GM21619 (cell line): ENCODE measurements at regions not wholly inside any gene's neighbourhood (a gene's known extent, or its start where the extent isn't known, plus 50 kb on each side); places are given as distances from the start of the nearest gene placed in this dataset.

ENCODE experiments used
- ATAC-seq: cut with Tn5 transposase; IDR thresholded peaks from one replicate; pipeline ENCODE4 v1.9.1; 2021; ENCODE audit not compliant: unreplicated experiment

GRCh38 chr7:52085610-52086009, 769.0 kb upstream of the COBL start:
- ATAC-seq: no peak

GRCh38 chr7:52080493-52080892, 763.9 kb upstream of the COBL start:
- ATAC-seq: no peak

GRCh38 chr7:52079726-52080125, 763.1 kb upstream of the COBL start:
- no peak for ATAC-seq

GRCh38 chr7:52077571-52077970, 761.0 kb upstream of the COBL start:
- ATAC-seq: no peak

GRCh38 chr7:52074912-52075311, 758.3 kb upstream of the COBL start:
- ATAC-seq: no peak

GRCh38 chr7:52074071-52074470, 757.5 kb upstream of the COBL start:
- no peak for ATAC-seq

GRCh38 chr7:52071744-52072143, 755.1 kb upstream of the COBL start:
- no peak for ATAC-seq

- no peak for ATAC-seq
Measured at GRCh38 chr7:52064493-52064892, 747.9 kb upstream of the COBL start.

- no peak for ATAC-seq
Measured at GRCh38 chr7:52061666-52062065, 745.1 kb upstream of the COBL start.

- no peak for ATAC-seq
Measured at GRCh38 chr7:52053525-52053924, 736.9 kb upstream of the COBL start.

- ATAC-seq: no peak
Measured at GRCh38 chr7:52030722-52031121, 714.1 kb upstream of the COBL start.

- ATAC-seq: no peak
Measured at GRCh38 chr7:52026140-52026539, 709.5 kb upstream of the COBL start.

- no peak for ATAC-seq
Measured at GRCh38 chr7:52021343-52021742, 704.7 kb upstream of the COBL start.

- no peak for ATAC-seq
Measured at GRCh38 chr7:52018680-52019054, 702.1 kb upstream of the COBL start.

GRCh38 chr7:52017802-52018679, 701.4 kb upstream of the COBL start:
- no peak for ATAC-seq

GRCh38 chr7:52009181-52009580, 692.6 kb upstream of the COBL start:
- no peak for ATAC-seq

- no peak for ATAC-seq
Measured at GRCh38 chr7:52006674-52007073, 690.1 kb upstream of the COBL start.

GRCh38 chr7:52005613-52006012, 689.0 kb upstream of the COBL start:
- no peak for ATAC-seq

- ATAC-seq: no peak
Measured at GRCh38 chr7:51995596-51996179, 679.1 kb upstream of the COBL start.

- no peak for ATAC-seq
Measured at GRCh38 chr7:51982653-51983052, 666.0 kb upstream of the COBL start.

- no peak for ATAC-seq
Measured at GRCh38 chr7:51980812-51981211, 664.2 kb upstream of the COBL start.

GRCh38 chr7:51980313-51980712, 663.7 kb upstream of the COBL start:
- no peak for ATAC-seq

GRCh38 chr7:51977913-51978312, 661.3 kb upstream of the COBL start:
- ATAC-seq: no peak
